Mesendoderm (in vitro differentiated cells): ENCODE measurements at regions not wholly inside any gene's neighbourhood (a gene's known extent, or its start where the extent isn't known, plus 50 kb on each side); places are given as distances from the start of the nearest gene placed in this dataset.
A peak's percentile ranks its signal among the peaks of the same experiment; 100 is the strongest.

Experiments
- DNase-seq: peaks from one replicate; pipeline ENCODE4 v3.0.0; 2013
- H2AK5ac ChIP-seq: 2 replicates; pipeline ENCODE4 v1.6.1; 2013; ENCODE audit warnings: low read length, inconsistent platforms
- H2BK120ac ChIP-seq: 2 replicates; pipeline ENCODE4 v1.6.1; 2013; ENCODE audit warnings: low read depth, mild to moderate bottlenecking, low read length, moderate library complexity, mixed read lengths
- H2BK15ac ChIP-seq: replicated peaks from 2 replicates; pipeline ENCODE4 v1.6.1; 2013; ENCODE audit warnings: low read depth, mild to moderate bottlenecking, moderate library complexity
- H2BK5ac ChIP-seq: 2 replicates; pipeline ENCODE4 v1.6.1; 2013; ENCODE audit warnings: low read length, inconsistent platforms
- H3K18ac ChIP-seq: 2 replicates; pipeline ENCODE4 v1.6.1; 2013; ENCODE audit warnings: mild to moderate bottlenecking, low read length, mixed read lengths
- H3K23ac ChIP-seq: one replicate; pipeline ENCODE4 v1.6.1; 2013; ENCODE audit warnings: low read length
- H3K27ac ChIP-seq: 2 replicates; pipeline ENCODE4 v1.5.1; 2013; ENCODE audit warnings: low read depth, mild to moderate bottlenecking, inconsistent platforms, low read length, moderate library complexity
- H3K27me3 ChIP-seq: 2 replicates; pipeline ENCODE4 v1.6.1; 2013; ENCODE audit warnings: low read length, control low read depth, mild to moderate bottlenecking, inconsistent platforms; ENCODE audit not compliant: insufficient read depth, poor library complexity
- H3K36me3 ChIP-seq: 2 replicates; pipeline ENCODE4 v1.6.1; 2013; ENCODE audit warnings: low read length, inconsistent platforms; ENCODE audit not compliant: control insufficient read depth, insufficient read depth
- H3K4ac ChIP-seq: one replicate; pipeline ENCODE4 v1.6.1; 2013; ENCODE audit warnings: low read depth, mild to moderate bottlenecking, low read length, moderate library complexity
- H3K4me1 ChIP-seq: 2 replicates; pipeline ENCODE4 v1.6.1; 2013; ENCODE audit warnings: low read depth, low read length, inconsistent platforms; ENCODE audit not compliant: control insufficient read depth
- H3K4me2 ChIP-seq: 2 replicates; pipeline ENCODE4 v1.6.1; 2013; ENCODE audit warnings: low read length
- H3K4me3 ChIP-seq: 2 replicates; pipeline ENCODE4 v1.5.1; 2013; ENCODE audit warnings: mild to moderate bottlenecking, low read length
- H3K56ac ChIP-seq: one replicate; pipeline ENCODE4 v1.6.1; 2013; ENCODE audit warnings: low read length
- H3K79me1 ChIP-seq: 2 replicates; pipeline ENCODE4 v1.6.1; 2013; ENCODE audit warnings: low read length, inconsistent platforms
- H3K79me2 ChIP-seq: 2 replicates; pipeline ENCODE4 v1.6.1; 2013; ENCODE audit warnings: mild to moderate bottlenecking, low read length; ENCODE audit not compliant: control insufficient read depth, insufficient read depth
- H3K9ac ChIP-seq: 2 replicates; pipeline ENCODE4 v1.6.1; 2013; ENCODE audit warnings: low read length, inconsistent platforms
- H4K5ac ChIP-seq: one replicate; pipeline ENCODE4 v1.6.1; 2013; ENCODE audit warnings: low read length
- H4K8ac ChIP-seq: one replicate; pipeline ENCODE4 v1.6.1; 2013; ENCODE audit warnings: low read depth, mild to moderate bottlenecking, control low read depth, low read length, moderate library complexity
- WGBS: extraction: QIAGEN DNeasy Blood & Tissue Kit; methylation state at CpG from one replicate; pipeline ENCODE4 v1.1.7; 2013; ENCODE audit warnings: low lambda C conversion rate, missing lambda C conversion rate; ENCODE audit not compliant: insufficient coverage; ENCODE audit errors: extremely low coverage; 5-methylcytosine and 5-hydroxymethylcytosine counted together

DNA sequence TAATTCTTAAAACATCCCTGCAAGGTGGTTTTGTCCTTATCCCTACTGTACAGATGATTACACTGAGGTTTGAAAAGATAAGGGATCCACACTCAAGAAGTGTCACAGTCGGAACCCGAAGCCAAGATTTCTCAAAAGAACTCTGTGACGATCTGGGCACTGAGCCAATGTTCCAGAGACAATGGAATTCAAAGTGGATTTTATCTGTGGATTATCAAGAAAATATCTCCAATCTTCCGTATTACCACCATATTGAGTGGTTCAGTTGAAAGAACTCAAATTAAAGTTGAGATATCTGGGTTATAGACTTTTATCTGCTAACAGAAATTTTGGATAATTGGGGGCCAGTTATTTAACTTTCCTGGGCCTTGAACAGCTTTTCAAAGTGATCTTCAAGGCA is 100.0 kb upstream of the GRAMD1B start:
- no peak overlapping the region for H2BK120ac ChIP-seq
- H3K4me2 ChIP-seq: no peak overlapping the region
- H3K9ac ChIP-seq: no peak overlapping the region
- no peak overlapping the region for H2BK15ac ChIP-seq
- no peak overlapping the region for H3K4ac ChIP-seq
- no peak overlapping the region for H3K56ac ChIP-seq
- no peaks in the 10 kb centered on the region for H3K27me3 ChIP-seq
- H3K4me3 ChIP-seq: no peak overlapping the region
- no peak for DNase-seq
- H3K18ac ChIP-seq: no peak overlapping the region
- H2AK5ac ChIP-seq: no peak overlapping the region
- no peak overlapping the region for H2BK5ac ChIP-seq
- no peak overlapping the region for H4K5ac ChIP-seq
- no peak overlapping the region for H3K27ac ChIP-seq
- no peak overlapping the region for H3K23ac ChIP-seq
- H4K8ac ChIP-seq: no peak overlapping the region
- H3K79me2 ChIP-seq: no peaks in the 10 kb centered on the region
- H3K4me1 ChIP-seq: no peaks in the 10 kb centered on the region
- H3K79me1 ChIP-seq: no peaks in the 10 kb centered on the region
- H3K36me3 ChIP-seq: no peaks in the 10 kb centered on the region
- no CpG with 5 or more reads among the region's 4 CpGs for WGBS

DNA sequence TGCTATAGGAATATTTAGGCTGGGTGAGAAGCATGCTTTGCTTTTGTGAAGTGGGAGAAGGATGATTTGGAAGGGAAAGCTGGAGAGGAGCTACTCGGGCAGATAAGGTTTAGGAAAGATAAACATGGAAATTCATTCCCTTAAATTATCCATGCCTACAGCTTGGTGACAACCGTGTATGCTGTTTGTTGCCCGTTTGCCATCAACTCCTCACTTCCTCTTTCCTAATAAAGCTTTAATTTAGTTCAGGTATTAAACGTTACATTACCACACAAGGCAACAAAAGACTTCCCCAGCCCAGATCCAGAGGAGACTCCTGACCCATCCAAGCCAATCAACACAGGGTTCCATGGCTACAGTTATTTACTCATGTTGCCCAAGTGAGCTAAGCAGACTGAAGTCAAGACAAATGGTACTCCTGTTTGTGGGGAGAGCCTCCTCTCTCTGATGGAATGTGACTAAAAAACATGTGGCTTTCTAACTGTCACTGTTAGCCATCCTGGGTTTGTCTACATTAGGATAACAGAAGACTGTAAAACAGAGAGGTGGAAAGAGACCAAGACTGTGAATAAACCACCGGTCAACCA is 101.7 kb upstream of the GRAMD1B start:
- Histone ChIP-seq H3K27me3 (no peaks in the 10 kb centered on the region), H3K56ac (no peak overlapping the region), H3K27ac (no peak overlapping the region), H3K79me1 (no peaks in the 10 kb centered on the region), H3K9ac (no peak overlapping the region), H3K36me3 (no peaks in the 10 kb centered on the region), H3K79me2 (no peaks in the 10 kb centered on the region), H3K4me1 (no peaks in the 10 kb centered on the region), H3K4me2 (no peak overlapping the region), H2BK5ac (no peak overlapping the region), H4K5ac (no peak overlapping the region), H2BK120ac (no peak overlapping the region), H2BK15ac (peak overlapping the region; percentile 42), H3K23ac (no peak overlapping the region), H3K4me3 (no peak overlapping the region), H3K4ac (no peak overlapping the region), H4K8ac (no peak overlapping the region), H2AK5ac (no peak overlapping the region), H3K18ac (no peak overlapping the region)
- WGBS: no CpG with 5 or more reads among the region's 5 CpGs
- DNase-seq: peak; percentile 56

DNA sequence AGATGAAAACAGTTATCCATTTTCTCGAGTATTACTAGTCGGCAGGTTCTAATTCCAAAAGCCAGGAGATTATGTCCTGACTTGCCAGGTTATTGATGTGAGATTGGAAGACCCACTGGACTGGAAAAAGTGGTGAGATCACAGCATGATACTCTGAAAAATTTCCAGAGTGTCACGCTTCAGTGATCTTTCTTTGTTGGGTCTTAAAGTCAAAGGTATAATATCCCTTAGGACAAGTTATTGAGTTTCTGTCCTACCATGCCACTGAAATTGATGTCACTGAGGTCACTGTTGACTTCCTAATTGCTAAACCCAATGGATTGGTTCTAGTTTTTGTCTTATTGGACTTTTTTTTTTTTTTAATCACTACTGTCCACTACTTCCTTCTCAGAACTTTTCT is 104.5 kb upstream of the GRAMD1B start:
- Histone ChIP-seq H3K9ac (no peak overlapping the region), H2AK5ac (no peak overlapping the region), H3K4ac (no peak overlapping the region), H3K79me1 (no peaks in the 10 kb centered on the region), H3K23ac (no peak overlapping the region), H2BK15ac (no peak overlapping the region), H3K4me3 (no peak overlapping the region), H3K27ac (no peak overlapping the region), H3K36me3 (no peaks in the 10 kb centered on the region), H2BK120ac (no peak overlapping the region), H4K8ac (no peak overlapping the region), H3K27me3 (no peaks in the 10 kb centered on the region), H3K18ac (no peak overlapping the region), H3K4me2 (no peak overlapping the region), H3K4me1 (no peaks in the 10 kb centered on the region), H4K5ac (no peak overlapping the region), H3K79me2 (no peaks in the 10 kb centered on the region), H2BK5ac (no peak overlapping the region), H3K56ac (no peak overlapping the region)
- WGBS: no CpG with 5 or more reads among the region's 3 CpGs
- no peak for DNase-seq

DNA sequence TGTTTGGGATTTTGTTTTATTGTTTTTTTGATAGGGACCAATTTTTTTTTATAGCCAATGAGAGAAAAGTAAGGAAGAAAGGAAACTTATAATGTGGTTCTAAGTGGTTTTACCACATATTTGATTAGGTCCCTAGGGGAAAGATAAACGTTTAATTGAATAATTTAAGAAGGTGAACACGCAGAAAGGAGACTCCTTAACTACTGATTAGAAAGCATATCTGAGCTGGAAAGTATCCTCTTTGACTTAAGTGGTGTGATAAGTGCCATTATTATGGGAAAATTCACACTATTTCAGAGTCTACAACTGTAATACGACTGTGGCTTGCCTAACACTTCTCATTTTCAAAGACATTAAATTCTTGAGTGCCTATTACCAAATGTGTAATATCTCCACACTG is 106.5 kb upstream of the GRAMD1B start:
- Histone ChIP-seq H3K4me2 (no peak overlapping the region), H2BK5ac (no peak overlapping the region), H3K27me3 (no peaks in the 10 kb centered on the region), H3K79me1 (no peaks in the 10 kb centered on the region), H3K4ac (no peak overlapping the region), H3K27ac (no peak overlapping the region), H4K5ac (no peak overlapping the region), H3K4me3 (no peak overlapping the region), H2BK15ac (no peak overlapping the region), H3K79me2 (no peaks in the 10 kb centered on the region), H2AK5ac (no peak overlapping the region), H4K8ac (no peak overlapping the region), H2BK120ac (no peak overlapping the region), H3K4me1 (no peaks in the 10 kb centered on the region), H3K18ac (no peak overlapping the region), H3K36me3 (no peaks in the 10 kb centered on the region), H3K56ac (no peak overlapping the region), H3K23ac (no peak overlapping the region), H3K9ac (no peak overlapping the region)
- no peak for DNase-seq
- WGBS: no CpG with 5 or more reads among the region's 3 CpGs

DNA sequence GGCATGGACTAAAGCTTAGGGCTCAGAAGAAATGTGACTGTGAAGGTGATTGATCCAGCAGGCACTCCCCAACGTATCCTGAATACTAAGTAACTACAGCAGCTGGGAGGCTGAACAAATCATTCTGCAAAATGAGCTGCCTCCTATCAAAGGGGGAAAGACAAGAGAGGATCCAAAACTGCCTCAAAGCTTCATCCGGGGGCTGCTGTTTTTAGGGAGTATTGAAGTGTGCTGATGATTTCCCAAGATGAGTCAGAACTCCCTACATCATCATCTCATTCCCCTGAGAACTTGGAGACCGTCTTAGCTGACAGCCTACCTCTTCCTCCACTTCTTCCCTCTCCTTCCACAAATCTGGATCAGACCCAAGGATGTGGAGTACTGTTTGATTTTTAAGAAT is 108.4 kb upstream of the GRAMD1B start:
- Histone ChIP-seq H3K9ac (no peak overlapping the region), H2BK5ac (no peak overlapping the region), H3K36me3 (no peaks in the 10 kb centered on the region), H2BK15ac (no peak overlapping the region), H3K4me3 (no peak overlapping the region), H3K56ac (no peak overlapping the region), H3K79me2 (no peaks in the 10 kb centered on the region), H2AK5ac (no peak overlapping the region), H4K8ac (no peak overlapping the region), H2BK120ac (no peak overlapping the region), H3K79me1 (no peaks in the 10 kb centered on the region), H3K23ac (no peak overlapping the region), H4K5ac (no peak overlapping the region), H3K27me3 (no peaks in the 10 kb centered on the region), H3K4me1 (no peaks in the 10 kb centered on the region), H3K27ac (no peak overlapping the region), H3K4me2 (no peak overlapping the region), H3K4ac (no peak overlapping the region), H3K18ac (no peak overlapping the region)
- DNase-seq: no peak
- WGBS: no CpG with 5 or more reads among the region's 3 CpGs

DNA sequence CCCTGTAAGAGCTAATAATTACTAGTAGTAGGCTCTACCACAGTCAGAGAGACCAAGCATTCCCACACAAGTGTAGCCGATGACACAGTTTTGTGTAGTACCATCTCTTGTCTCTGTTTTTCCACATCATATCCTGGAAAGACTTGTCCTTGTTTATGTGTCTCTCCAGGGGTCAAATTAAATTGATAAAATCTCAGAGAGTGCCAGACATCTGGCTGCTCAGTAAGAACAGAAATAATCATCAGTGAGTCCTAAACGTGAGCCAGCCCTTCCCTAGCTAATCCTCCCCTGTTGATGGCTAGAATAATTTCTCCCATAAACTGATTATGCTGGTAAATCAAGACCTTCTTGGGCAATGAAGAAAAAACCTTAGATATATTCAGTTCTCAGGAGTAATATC is 111.4 kb upstream of the GRAMD1B start:
- no peak overlapping the region for H3K18ac ChIP-seq
- no peak overlapping the region for H3K56ac ChIP-seq
- no peaks in the 10 kb centered on the region for H3K27me3 ChIP-seq
- H3K4me2 ChIP-seq: no peak overlapping the region
- no CpG with 5 or more reads among the region's 2 CpGs for WGBS
- H3K23ac ChIP-seq: no peak overlapping the region
- H3K9ac ChIP-seq: no peak overlapping the region
- H2BK15ac ChIP-seq: no peak overlapping the region
- no peaks in the 10 kb centered on the region for H3K79me2 ChIP-seq
- DNase-seq: no peak
- H3K4me1 ChIP-seq: no peaks in the 10 kb centered on the region
- H3K79me1 ChIP-seq: no peaks in the 10 kb centered on the region
- no peak overlapping the region for H2AK5ac ChIP-seq
- no peak overlapping the region for H3K4me3 ChIP-seq
- no peak overlapping the region for H4K8ac ChIP-seq
- no peak overlapping the region for H2BK120ac ChIP-seq
- H3K4ac ChIP-seq: no peak overlapping the region
- H2BK5ac ChIP-seq: no peak overlapping the region
- no peak overlapping the region for H4K5ac ChIP-seq
- H3K36me3 ChIP-seq: no peaks in the 10 kb centered on the region
- no peak overlapping the region for H3K27ac ChIP-seq
